ENCODE measurements at regions not wholly inside any gene's neighbourhood (a gene's known extent, or its start where the extent isn't known, plus 50 kb on each side); places are given as distances from the start of the nearest gene placed in this dataset.

- no peak for DNase-seq
Observed at GRCh38 chr10:128596906-128597305, 470.7 kb upstream of the MKI67 start.

GRCh38 chr10:128599030-128599429 is 472.8 kb upstream of the MKI67 start:
- DNase-seq: no peak

GRCh38 chr10:128599538-128599937 is 473.3 kb upstream of the MKI67 start:
- DNase-seq: no peak

- DNase-seq: no peak
Observed at GRCh38 chr10:128602183-128602582, 476.0 kb upstream of the MKI67 start.

GRCh38 chr10:128604025-128604424 is 477.8 kb upstream of the MKI67 start:
- no peak for DNase-seq

GRCh38 chr10:128605180-128605579 is 479.0 kb upstream of the MKI67 start:
- DNase-seq: no peak

GRCh38 chr10:128606055-128606454 is 479.8 kb upstream of the MKI67 start:
- DNase-seq: no peak

- no peak for DNase-seq
Observed at GRCh38 chr10:128608791-128609190, 482.6 kb upstream of the MKI67 start.

- DNase-seq: no peak
Observed at GRCh38 chr10:128609460-128609859, 483.2 kb upstream of the MKI67 start.

GRCh38 chr10:128610113-128610512 is 483.9 kb upstream of the MKI67 start:
- no peak for DNase-seq

GRCh38 chr10:128612195-128612594 is 486.0 kb upstream of the MKI67 start:
- no peak for DNase-seq

- DNase-seq: no peak
Observed at GRCh38 chr10:128612631-128613030, 486.4 kb upstream of the MKI67 start.

GRCh38 chr10:128614016-128614605 is 487.9 kb upstream of the MKI67 start:
- no peak for DNase-seq

GRCh38 chr10:128614802-128615553 is 488.8 kb upstream of the MKI67 start:
- peak; percentile 29 for DNase-seq

- no peak for DNase-seq
Observed at GRCh38 chr10:128617532-128617931, 491.3 kb upstream of the MKI67 start.

- no peak for DNase-seq
Observed at GRCh38 chr10:128622706-128623105, 496.5 kb upstream of the MKI67 start.

GRCh38 chr10:128623776-128624175 is 497.6 kb upstream of the MKI67 start:
- no peak for DNase-seq

GRCh38 chr10:128624656-128625530 is 498.7 kb upstream of the MKI67 start:
- peak; percentile 73 for DNase-seq

- peak; percentile 77 for DNase-seq
Observed at GRCh38 chr10:128625926-128626325, 499.7 kb upstream of the MKI67 start.

GRCh38 chr10:128626397-128627000 is 500.3 kb upstream of the MKI67 start:
- peak; percentile 66 for DNase-seq

- DNase-seq: no peak
Observed at GRCh38 chr10:128627811-128628210, 501.6 kb upstream of the MKI67 start.

- no peak for DNase-seq
Observed at GRCh38 chr10:128628252-128628651, 502.0 kb upstream of the MKI67 start.

Data from fibroblast of upper back skin (primary cell).